H1 (cell line): ENCODE measurements at regions not wholly inside any gene's neighbourhood (a gene's known extent, or its start where the extent isn't known, plus 50 kb on each side); places are given as distances from the start of the nearest gene placed in this dataset.

Source experiments
- CTCF ChIA-PET: fragments of 300-600 bp; sonication (Branson Sonifier 250); formaldehyde crosslinking; loops from one replicate; lab custom pipeline; 2021; ENCODE audit not compliant: partially characterized antibody; lab: Charles Lee
- POLR2A ChIA-PET: fragments of 300-600 bp; sonication (Branson Sonifier 250); formaldehyde crosslinking; loops from one replicate; lab custom pipeline; 2021; ENCODE audit warnings: inconsistent platforms; ENCODE audit not compliant: partially characterized antibody; lab: Charles Lee
- DNase-seq, 2 experiments: peaks; one replicate each; pipeline versions ENCODE4 v3.0.0 to v3.0.0-alpha.2; 2010 to 2022; ENCODE audit warnings: low spot score in 2 of 2, low read depth in 1 of 2, mixed read lengths in 1 of 2
- FAIRE-seq: peaks from 2 replicates; lab custom pipeline; 2011; peaks lifted over from hg19 to GRCh38; lab: Jason Lieb, UNC
- H2AFZ ChIP-seq: 2 replicates; pipeline ENCODE4 v1.8.1; 2012; ENCODE audit warnings: low read length, inconsistent platforms
- H2AK5ac ChIP-seq: 2 replicates; pipeline ENCODE4 v1.6.1; 2013; ENCODE audit warnings: low read depth, low read length
- H2BK120ac ChIP-seq: replicated peaks from 2 replicates; pipeline ENCODE3; 2013; ENCODE audit warnings: low read depth, low read length, inconsistent platforms
- H2BK12ac ChIP-seq: 2 replicates; pipeline ENCODE4 v1.6.1; 2013; ENCODE audit warnings: low read depth, low read length
- H2BK15ac ChIP-seq: 2 replicates; pipeline ENCODE4 v1.6.1; 2013; ENCODE audit warnings: low read length
- H2BK20ac ChIP-seq: 2 replicates; pipeline ENCODE4 v1.6.1; 2013; ENCODE audit warnings: low read length
- H2BK5ac ChIP-seq: 2 replicates; pipeline ENCODE4 v1.6.1; 2013; ENCODE audit warnings: low read depth, low read length
- H3K14ac ChIP-seq: 2 replicates; pipeline ENCODE4 v1.6.1; 2013; ENCODE audit warnings: inconsistent platforms; ENCODE audit not compliant: insufficient read length
- H3K18ac ChIP-seq: 2 replicates; pipeline ENCODE4 v1.6.1; 2013; ENCODE audit warnings: low read length; ENCODE audit errors: extremely low read depth
- H3K23ac ChIP-seq: 2 replicates; pipeline ENCODE4 v1.6.1; 2013; ENCODE audit warnings: inconsistent platforms; ENCODE audit not compliant: insufficient read length
- H3K23me2 ChIP-seq: 2 replicates; pipeline ENCODE4 v1.6.1; 2013; ENCODE audit warnings: low read depth, low read length
- H3K27ac ChIP-seq: 2 replicates; pipeline ENCODE4 v1.6.1; 2011; ENCODE audit warnings: low read depth, low read length, inconsistent platforms
- H3K27me3 ChIP-seq, 4 experiments: replicated peaks in 1 of 4; 1 replicate in 1 of 4; 2 replicates in 3 of 4; pipeline versions ENCODE4 v1.6.1 to v1.8.1; 2011 to 2013; ENCODE audit warnings: low read length in 3 of 4, mild to moderate bottlenecking in 3 of 4, inconsistent platforms in 2 of 4, mixed read lengths in 2 of 4, moderate library complexity in 1 of 4; ENCODE audit not compliant: control insufficient read depth in 3 of 4, insufficient read depth in 3 of 4; ENCODE audit errors: extremely low read depth in 1 of 4
- H3K36me3 ChIP-seq, 4 experiments: 2 replicates each; pipeline versions ENCODE4 v1.6.1 to v1.8.1; 2011 to 2013; ENCODE audit warnings: mild to moderate bottlenecking in 4 of 4, low read length in 3 of 4, moderate library complexity in 2 of 4, control low read depth in 1 of 4, inconsistent platforms in 1 of 4; ENCODE audit not compliant: insufficient read depth in 4 of 4, control insufficient read depth in 2 of 4
- H3K4ac ChIP-seq: replicated peaks from 2 replicates; pipeline ENCODE3; 2013; ENCODE audit warnings: low read length, low read depth, mixed read lengths, inconsistent platforms; ENCODE audit not compliant: insufficient read length
- H3K4me1 ChIP-seq, 4 experiments: replicated peaks in 1 of 4; 1 replicate in 1 of 4; 2 replicates in 3 of 4; pipeline versions ENCODE4 v1.6.1 to v1.8.1; 2011 to 2013; ENCODE audit warnings: low read length in 3 of 4, inconsistent platforms in 2 of 4, mixed read lengths in 1 of 4; ENCODE audit not compliant: insufficient read depth in 4 of 4, control insufficient read depth in 3 of 4
- H3K4me2 ChIP-seq, 2 experiments: 2 replicates each; pipeline versions ENCODE4 v1.6.1 to v1.8.1; 2011 to 2013; ENCODE audit warnings: low read depth in 2 of 2, low read length in 2 of 2, control low read depth in 1 of 2, inconsistent platforms in 1 of 2, mild to moderate bottlenecking in 1 of 2; ENCODE audit not compliant: insufficient read depth in 1 of 2
- H3K4me3 ChIP-seq, 4 experiments: fragments of 200-600, 300-600 bp in 1 of 4; sonication (generic), shearing (Covaris generic), sonication (Bioruptor Twin) in 1 of 4; 2 replicates each; pipeline versions ENCODE4 v1.5.1 to v1.8.1; 2011 to 2016; ENCODE audit warnings: low read length in 4 of 4, low read depth in 3 of 4, control low read depth in 2 of 4, inconsistent platforms in 2 of 4, mild to moderate bottlenecking in 2 of 4, mixed read lengths in 1 of 4, moderate library complexity in 1 of 4; ENCODE audit not compliant: insufficient read depth in 2 of 4; ENCODE audit errors: extremely low read depth in 1 of 4
- H3K56ac ChIP-seq: replicated peaks from 2 replicates; pipeline ENCODE3; 2013; ENCODE audit warnings: low read depth, mild to moderate bottlenecking, mixed read lengths, low read length, inconsistent platforms; ENCODE audit not compliant: insufficient read length
- H3K79me1 ChIP-seq: 2 replicates; pipeline ENCODE4 v1.6.1; 2013; ENCODE audit warnings: low read depth, low read length, control low read depth
- H3K79me2 ChIP-seq, 2 experiments: 2 replicates each; pipeline versions ENCODE4 v1.6.1 to v1.8.1; 2012 to 2013; ENCODE audit warnings: low read length in 2 of 2, mild to moderate bottlenecking in 2 of 2, inconsistent platforms in 1 of 2; ENCODE audit not compliant: insufficient read depth in 2 of 2, control insufficient read depth in 1 of 2
- H3K9ac ChIP-seq, 4 experiments: replicated peaks in 1 of 4; 1 replicate in 1 of 4; 2 replicates in 3 of 4; pipeline versions ENCODE4 v1.6.1 to v1.8.1; 2011 to 2013; ENCODE audit warnings: low read depth in 3 of 4, low read length in 3 of 4, control low read depth in 2 of 4, mild to moderate bottlenecking in 2 of 4, moderate library complexity in 2 of 4, inconsistent platforms in 1 of 4; ENCODE audit errors: extremely low read depth in 1 of 4
- H3K9me3 ChIP-seq, 2 experiments: 2 replicates each; pipeline versions ENCODE4 v1.6.1 to v1.8.1; 2012 to 2013; ENCODE audit warnings: mild to moderate bottlenecking in 2 of 2, moderate library complexity in 2 of 2, control low read depth in 1 of 2, inconsistent platforms in 1 of 2, low read depth in 1 of 2, low read length in 1 of 2, mixed read lengths in 1 of 2; ENCODE audit not compliant: insufficient read depth in 2 of 2
- H4K20me1 ChIP-seq, 2 experiments: replicated peaks in 1 of 2; 2 replicates each; pipeline versions ENCODE3 to v1.8.1; 2011 to 2013; ENCODE audit warnings: inconsistent platforms in 2 of 2, low read length in 2 of 2, mild to moderate bottlenecking in 1 of 2; ENCODE audit not compliant: insufficient read depth in 2 of 2, control insufficient read depth in 1 of 2
- H4K5ac ChIP-seq: 2 replicates; pipeline ENCODE4 v1.6.1; 2013; ENCODE audit warnings: low read length, low read depth, mixed read lengths, inconsistent platforms; ENCODE audit not compliant: insufficient read length
- H4K8ac ChIP-seq: 2 replicates; pipeline ENCODE4 v1.8.0; 2013; ENCODE audit warnings: mild to moderate bottlenecking, moderate library complexity, low read length, inconsistent platforms; ENCODE audit not compliant: insufficient read depth; ENCODE audit errors: extremely low read depth
- H4K91ac ChIP-seq: replicated peaks from 2 replicates; pipeline ENCODE3; 2013; ENCODE audit warnings: low read length, mixed read lengths, inconsistent platforms; ENCODE audit not compliant: insufficient read length
- CTBP2 ChIP-seq: IDR thresholded peaks from 2 replicates; pipeline ENCODE4 v1.7.0; 2011; ENCODE audit warnings: borderline replicate concordance, mild to moderate bottlenecking, moderate library complexity, mixed read lengths, low read length; ENCODE audit not compliant: insufficient read depth, insufficient read length
- HDAC2 ChIP-seq, 2 experiments: fragments of 300-600 bp in 1 of 2; sonication (generic) in 1 of 2; IDR thresholded peaks; 2 replicates each; pipeline ENCODE4 v1.6.1; 2011 to 2012; ENCODE audit warnings: low read depth in 2 of 2, low read length in 2 of 2, mild to moderate bottlenecking in 2 of 2, moderate library complexity in 2 of 2, borderline replicate concordance in 1 of 2, inconsistent platforms in 1 of 2
- RAD21 ChIP-seq, 2 experiments: IDR thresholded peaks in 1 of 2; conservative IDR thresholded peaks in 1 of 2; 2 replicates each; pipeline ENCODE4 v1.6.1; 2011; ENCODE audit warnings: low read depth in 2 of 2, low read length in 2 of 2, improper control_type of control experiment in 1 of 2, inconsistent platforms in 1 of 2, mild to moderate bottlenecking in 1 of 2, moderate library complexity in 1 of 2
- ZNF274 ChIP-seq: IDR thresholded peaks from 2 replicates; pipeline ENCODE4 v1.7.0; 2012; ENCODE audit warnings: low read length, borderline replicate concordance; ENCODE audit errors: extremely low read depth
- WGBS, 2 experiments: shearing (Covaris generic) in 1 of 2; methylation state at CpG; one replicate each; pipeline versions ENCODE4 v1.1.6 to v1.1.7; 2013 to 2015; ENCODE audit warnings: low lambda C conversion rate in 2 of 2, mixed read lengths in 2 of 2, inconsistent platforms in 1 of 2, low coverage in 1 of 2, missing lambda C conversion rate in 1 of 2; ENCODE audit not compliant: insufficient replicate concordance in 2 of 2, insufficient coverage in 1 of 2, insufficient read length in 1 of 2; ENCODE audit errors: extremely low coverage in 1 of 2, missing lambda C conversion rate in 1 of 2; 5-methylcytosine and 5-hydroxymethylcytosine counted together
- TF ChIP-seq, protein P1 (sequence below), 3 experiments: IDR thresholded peaks; 1 replicate in 2 of 3; 2 replicates in 1 of 3; pipeline versions ENCODE4 v1.5.1 to v1.6.1; 2011; ENCODE audit warnings: low read length in 3 of 3, mild to moderate bottlenecking in 3 of 3, inconsistent platforms in 2 of 3, low read depth in 1 of 3, moderate library complexity in 1 of 3; ENCODE audit not compliant: insufficient read depth in 1 of 3; ENCODE audit errors: control extremely low read depth in 1 of 3

DNA sequence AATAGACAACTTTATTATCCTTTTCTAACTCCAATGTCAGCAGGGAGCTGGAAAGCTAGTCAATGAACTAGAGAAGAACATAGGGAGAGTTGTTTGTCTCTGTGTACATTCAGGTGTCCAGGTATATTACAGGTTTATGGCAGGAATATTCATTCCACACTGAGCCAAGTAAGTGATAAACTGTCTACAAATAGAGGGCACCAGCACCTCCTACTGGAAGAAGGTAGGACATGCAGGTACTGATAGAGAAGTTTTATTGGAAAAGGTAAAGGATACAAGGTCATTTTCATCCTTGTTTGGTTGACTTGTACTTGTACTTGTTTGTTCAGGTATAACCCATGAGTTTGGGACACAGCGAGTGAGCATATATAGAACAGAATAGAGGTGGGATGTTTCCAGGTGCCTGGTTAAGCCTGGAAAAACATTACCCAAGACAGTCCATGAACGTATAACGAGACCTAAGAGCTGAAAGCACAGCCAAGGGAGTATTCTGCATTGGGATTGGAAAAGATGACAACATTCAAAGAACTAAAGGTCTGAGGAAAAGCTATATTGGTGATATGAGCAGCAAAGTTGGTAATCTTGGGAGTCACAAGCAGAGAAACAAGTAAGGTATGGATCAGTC lies 61.4 kb upstream of the PPP1R3C start:
- CTCF ChIA-PET: interaction anchor here (0.5 to 5.4 kb wide), 69 partner anchors 8 to 739 kb away, joined by 3 to 67 read pairs (median 4); partner anchors contain the start of gene PPP1R3C
- Histone ChIP-seq H4K20me1 (no peaks in the 10 kb centered on the region), H3K36me3 (no peaks in the 10 kb centered on the region), H3K23ac (no peak overlapping the region), H2BK120ac (no peak overlapping the region), H2AFZ (no peak overlapping the region), H3K4me2 (no peak overlapping the region), H2BK5ac (no peak overlapping the region), H3K56ac (no peak overlapping the region), H3K4me1 (no peaks in the 10 kb centered on the region), H3K14ac (no peak overlapping the region), H3K23me2 (no peaks in the 10 kb centered on the region), H2BK15ac (no peak overlapping the region), H3K18ac (no peak overlapping the region), H3K79me2 (no peaks in the 10 kb centered on the region), H4K91ac (no peak overlapping the region), H4K5ac (no peak overlapping the region), H3K4ac (no peak overlapping the region), H3K9ac (no peak overlapping the region), H3K79me1 (no peaks in the 10 kb centered on the region), H3K27me3 (no peaks in the 10 kb centered on the region), H2BK12ac (no peak overlapping the region), H3K4me3 (no peak overlapping the region), H2BK20ac (no peak overlapping the region), H4K8ac (no peak overlapping the region), H3K27ac (no peak overlapping the region), H3K9me3 (no peaks in the 10 kb centered on the region), H2AK5ac (no peak overlapping the region)
- WGBS, 2 experiments: 70% methylated on average over 3 of the region's 3 CpGs; no CpG with 5 or more reads in 1 of the 2 experiments
- DNase-seq (no peak), FAIRE-seq (peak; percentile 94)
- TF ChIP-seq HDAC2 (IDR thresholded peaks at IDR 0.05; ENCODE audit: borderline replicate concordance in 1 of 2, low read depth in 2 of 2, low read length in 2 of 2) (no peak), ZNF274 (no peak), RAD21 (IDR thresholded peaks at IDR 0.05 in 1 of 2, conservative IDR thresholded peaks at IDR 0.05 in 1 of 2; ENCODE audit: low read depth in 2 of 2, low read length in 2 of 2) (peak; percentile 85 to 87), CTBP2 (no peak)
- TF ChIP-seq, protein P1, sequence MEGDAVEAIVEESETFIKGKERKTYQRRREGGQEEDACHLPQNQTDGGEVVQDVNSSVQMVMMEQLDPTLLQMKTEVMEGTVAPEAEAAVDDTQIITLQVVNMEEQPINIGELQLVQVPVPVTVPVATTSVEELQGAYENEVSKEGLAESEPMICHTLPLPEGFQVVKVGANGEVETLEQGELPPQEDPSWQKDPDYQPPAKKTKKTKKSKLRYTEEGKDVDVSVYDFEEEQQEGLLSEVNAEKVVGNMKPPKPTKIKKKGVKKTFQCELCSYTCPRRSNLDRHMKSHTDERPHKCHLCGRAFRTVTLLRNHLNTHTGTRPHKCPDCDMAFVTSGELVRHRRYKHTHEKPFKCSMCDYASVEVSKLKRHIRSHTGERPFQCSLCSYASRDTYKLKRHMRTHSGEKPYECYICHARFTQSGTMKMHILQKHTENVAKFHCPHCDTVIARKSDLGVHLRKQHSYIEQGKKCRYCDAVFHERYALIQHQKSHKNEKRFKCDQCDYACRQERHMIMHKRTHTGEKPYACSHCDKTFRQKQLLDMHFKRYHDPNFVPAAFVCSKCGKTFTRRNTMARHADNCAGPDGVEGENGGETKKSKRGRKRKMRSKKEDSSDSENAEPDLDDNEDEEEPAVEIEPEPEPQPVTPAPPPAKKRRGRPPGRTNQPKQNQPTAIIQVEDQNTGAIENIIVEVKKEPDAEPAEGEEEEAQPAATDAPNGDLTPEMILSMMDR (IDR thresholded peaks at IDR 0.05; ENCODE audit: control extremely low read depth in 1 of 3, insufficient read depth in 1 of 3, low read depth in 1 of 3, low read length in 3 of 3): peak in 2 of 3 experiments; percentile 63 to 88; a peak in 3 of 4 replicates
- POLR2A ChIA-PET: no interaction called here
